Esophagus muscularis mucosa (tissue), 4 donors: ENCODE measurements at regions not wholly inside any gene's neighbourhood (a gene's known extent, or its start where the extent isn't known, plus 50 kb on each side); places are given as distances from the start of the nearest gene placed in this dataset.

Experiments
- EP300 ChIP-seq: sonication (generic); formaldehyde crosslinking; IDR thresholded peaks from one replicate; pipeline ENCODE4 v1.6.1; 2017; ENCODE audit warnings: antibody characterized with exemption
- POLR2A ChIP-seq: fragments of 450-650 bp; IDR thresholded peaks from one replicate; pipeline ENCODE4 v1.6.1; 2017; ENCODE audit warnings: antibody characterized with exemption, moderate library complexity, mild to moderate bottlenecking, low read depth
- TF ChIP-seq, protein P1 (sequence below), 3 experiments: fragments of 200-600 bp in 2 of 3; fragments of 450-650 bp in 1 of 3; sonication (generic) in 2 of 3; IDR thresholded peaks; one replicate each; pipeline ENCODE4 v1.5.1; 2017 to 2019; ENCODE audit warnings: antibody characterized with exemption in 3 of 3, mild to moderate bottlenecking in 2 of 3, moderate library complexity in 1 of 3

DNA sequence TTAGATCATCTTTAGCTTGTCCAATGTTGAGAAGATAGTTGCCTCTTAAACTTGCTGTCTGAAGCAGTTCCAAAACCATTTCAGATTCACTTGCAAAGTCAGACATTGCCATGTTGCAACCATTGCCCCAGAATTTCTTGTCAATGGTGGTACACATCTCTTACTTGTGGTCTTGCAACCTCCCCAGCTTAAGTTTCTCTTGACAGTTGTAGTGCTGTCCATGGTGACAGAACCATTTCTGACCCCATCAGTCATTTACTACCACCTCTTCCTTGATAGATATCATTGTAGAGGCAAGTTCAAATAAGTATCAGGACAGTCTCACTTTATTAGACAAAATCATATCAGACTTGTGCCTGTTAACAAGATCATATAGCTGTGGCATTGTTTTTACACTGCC, 407.2 kb upstream of the HNRNPA3 start:
- TF ChIP-seq, protein P1, sequence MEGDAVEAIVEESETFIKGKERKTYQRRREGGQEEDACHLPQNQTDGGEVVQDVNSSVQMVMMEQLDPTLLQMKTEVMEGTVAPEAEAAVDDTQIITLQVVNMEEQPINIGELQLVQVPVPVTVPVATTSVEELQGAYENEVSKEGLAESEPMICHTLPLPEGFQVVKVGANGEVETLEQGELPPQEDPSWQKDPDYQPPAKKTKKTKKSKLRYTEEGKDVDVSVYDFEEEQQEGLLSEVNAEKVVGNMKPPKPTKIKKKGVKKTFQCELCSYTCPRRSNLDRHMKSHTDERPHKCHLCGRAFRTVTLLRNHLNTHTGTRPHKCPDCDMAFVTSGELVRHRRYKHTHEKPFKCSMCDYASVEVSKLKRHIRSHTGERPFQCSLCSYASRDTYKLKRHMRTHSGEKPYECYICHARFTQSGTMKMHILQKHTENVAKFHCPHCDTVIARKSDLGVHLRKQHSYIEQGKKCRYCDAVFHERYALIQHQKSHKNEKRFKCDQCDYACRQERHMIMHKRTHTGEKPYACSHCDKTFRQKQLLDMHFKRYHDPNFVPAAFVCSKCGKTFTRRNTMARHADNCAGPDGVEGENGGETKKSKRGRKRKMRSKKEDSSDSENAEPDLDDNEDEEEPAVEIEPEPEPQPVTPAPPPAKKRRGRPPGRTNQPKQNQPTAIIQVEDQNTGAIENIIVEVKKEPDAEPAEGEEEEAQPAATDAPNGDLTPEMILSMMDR (IDR thresholded peaks at IDR 0.05): no peak
- TF ChIP-seq EP300 (no peak), POLR2A (no peak)
